Ascending aorta (tissue), 2 donors: ENCODE measurements at regions not wholly inside any gene's neighbourhood (a gene's known extent, or its start where the extent isn't known, plus 50 kb on each side); places are given as distances from the start of the nearest gene placed in this dataset.

Experiments
- DNase-seq, 2 donors: peaks; one replicate each; pipeline ENCODE4 v3.0.0-alpha.2; 2019; ENCODE audit warnings: low spot score in 2 of 2
- H3K27ac ChIP-seq, 2 donors: fragments of 200-600 bp; sonication (generic); one replicate each; pipeline ENCODE4 v1.5.1; 2016 to 2017; ENCODE audit warnings: mild to moderate bottlenecking in 1 of 2
- H3K27me3 ChIP-seq: fragments of 200-600 bp; sonication (generic); one replicate; pipeline ENCODE4 v1.5.1; 2017
- H3K36me3 ChIP-seq, 2 donors: fragments of 200-600 bp; sonication (generic); one replicate each; pipeline ENCODE4 v1.5.1; 2016
- H3K4me1 ChIP-seq, 2 donors: fragments of 200-600 bp; sonication (generic); one replicate each; pipeline ENCODE4 v1.5.1; 2016 to 2017; ENCODE audit warnings: mild to moderate bottlenecking in 1 of 2
- H3K4me3 ChIP-seq, 2 donors: fragments of 200-600 bp; sonication (generic); one replicate each; pipeline ENCODE4 v1.5.1; 2016 to 2017; ENCODE audit warnings: mild to moderate bottlenecking in 1 of 2
- H3K9me3 ChIP-seq, 2 donors: fragments of 200-600 bp; sonication (generic); one replicate each; pipeline ENCODE4 v1.5.1; 2016
- intact Hi-C: fragments of 100-400 bp; cut with DNase I; formaldehyde crosslinking; loops from one replicate; pipeline ENCODE4 v1.15.1; 2023
- TF ChIP-seq, protein P1 (sequence below), 3 experiments: fragments of 200-600 bp in 2 of 3; fragments of 450-650 bp in 1 of 3; sonication (generic) in 2 of 3; IDR thresholded peaks; one replicate each; pipeline ENCODE4 v1.5.1; 2016 to 2019; ENCODE audit warnings: antibody characterized with exemption in 3 of 3, mild to moderate bottlenecking in 1 of 3, moderate library complexity in 1 of 3

DNA sequence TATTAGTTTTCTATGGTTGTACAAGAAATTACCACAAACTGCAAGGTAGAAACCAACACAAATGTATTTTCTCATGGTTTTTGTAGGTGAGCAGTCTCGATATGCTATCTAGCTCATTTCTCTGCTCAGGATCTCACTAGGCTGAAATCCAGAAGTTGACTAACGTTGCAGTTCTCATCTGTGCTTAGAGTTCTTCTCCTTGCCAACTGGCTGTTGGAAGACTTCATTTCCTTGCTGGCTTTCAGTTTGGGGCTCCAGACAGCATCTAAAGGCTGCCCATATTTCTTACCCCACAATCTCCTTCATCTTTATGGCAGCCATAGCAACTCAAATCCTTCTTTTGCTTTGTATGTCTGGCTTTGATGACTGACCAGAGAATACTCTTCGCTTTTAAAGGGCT, 362.6 kb upstream of the ADGRL4 start:
- H3K4me3 ChIP-seq: no peak overlapping the region
- H3K27me3 ChIP-seq: no peaks in the 10 kb centered on the region
- TF ChIP-seq, protein P1, sequence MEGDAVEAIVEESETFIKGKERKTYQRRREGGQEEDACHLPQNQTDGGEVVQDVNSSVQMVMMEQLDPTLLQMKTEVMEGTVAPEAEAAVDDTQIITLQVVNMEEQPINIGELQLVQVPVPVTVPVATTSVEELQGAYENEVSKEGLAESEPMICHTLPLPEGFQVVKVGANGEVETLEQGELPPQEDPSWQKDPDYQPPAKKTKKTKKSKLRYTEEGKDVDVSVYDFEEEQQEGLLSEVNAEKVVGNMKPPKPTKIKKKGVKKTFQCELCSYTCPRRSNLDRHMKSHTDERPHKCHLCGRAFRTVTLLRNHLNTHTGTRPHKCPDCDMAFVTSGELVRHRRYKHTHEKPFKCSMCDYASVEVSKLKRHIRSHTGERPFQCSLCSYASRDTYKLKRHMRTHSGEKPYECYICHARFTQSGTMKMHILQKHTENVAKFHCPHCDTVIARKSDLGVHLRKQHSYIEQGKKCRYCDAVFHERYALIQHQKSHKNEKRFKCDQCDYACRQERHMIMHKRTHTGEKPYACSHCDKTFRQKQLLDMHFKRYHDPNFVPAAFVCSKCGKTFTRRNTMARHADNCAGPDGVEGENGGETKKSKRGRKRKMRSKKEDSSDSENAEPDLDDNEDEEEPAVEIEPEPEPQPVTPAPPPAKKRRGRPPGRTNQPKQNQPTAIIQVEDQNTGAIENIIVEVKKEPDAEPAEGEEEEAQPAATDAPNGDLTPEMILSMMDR (IDR thresholded peaks at IDR 0.05): no peak
- H3K27ac ChIP-seq: no peak overlapping the region
- no peaks in the 10 kb centered on the region for H3K9me3 ChIP-seq
- H3K4me1 ChIP-seq: no peaks in the 10 kb centered on the region
- intact Hi-C loops: no loop called here
- no peaks in the 10 kb centered on the region for H3K36me3 ChIP-seq
- DNase-seq: no peak

DNA sequence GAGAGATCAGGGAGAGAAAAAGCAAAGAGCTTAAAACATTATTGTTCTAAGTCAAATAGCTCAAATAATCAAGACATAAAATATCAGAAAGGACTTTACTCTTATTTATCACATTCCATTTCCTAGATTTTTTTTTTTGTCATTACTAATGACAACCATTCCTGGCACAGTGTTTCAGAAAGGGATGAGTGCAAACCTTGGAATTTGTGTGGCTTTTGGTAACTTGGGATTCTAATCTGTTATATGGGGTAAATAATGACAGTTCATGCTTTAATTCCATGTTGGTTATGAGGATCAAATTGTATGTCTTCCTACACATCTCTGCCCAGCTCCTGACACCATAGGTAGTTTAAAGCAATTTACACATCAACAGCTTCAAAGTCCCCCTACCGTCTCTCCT, 358.4 kb upstream of the ADGRL4 start:
- no peaks in the 10 kb centered on the region for H3K9me3 ChIP-seq
- TF ChIP-seq, protein P1 (IDR thresholded peaks at IDR 0.05): no peak
- H3K36me3 ChIP-seq: no peaks in the 10 kb centered on the region
- intact Hi-C loops: no loop called here
- H3K27me3 ChIP-seq: no peaks in the 10 kb centered on the region
- no peak overlapping the region for H3K4me3 ChIP-seq
- no peaks in the 10 kb centered on the region for H3K4me1 ChIP-seq
- no peak overlapping the region for H3K27ac ChIP-seq
- DNase-seq: no peak

DNA sequence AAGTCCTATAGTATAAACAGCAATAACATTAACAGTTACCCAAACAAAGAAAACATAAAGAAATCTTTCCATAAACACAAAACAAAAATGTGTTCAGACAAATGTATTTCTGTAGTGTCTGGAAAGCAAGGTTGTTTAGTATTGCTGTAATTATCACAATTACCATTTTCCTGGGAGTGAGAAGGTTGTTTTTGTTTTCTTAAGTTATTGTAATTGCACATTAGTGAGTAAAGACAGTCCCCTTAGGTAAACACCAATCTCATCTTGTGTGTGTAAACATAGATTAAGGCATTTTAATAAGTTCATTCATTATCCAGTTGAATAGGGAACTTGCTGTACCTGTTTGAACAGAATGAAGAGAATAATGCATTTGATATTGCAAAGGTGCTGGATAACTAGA, 356.9 kb upstream of the ADGRL4 start:
- Histone ChIP-seq H3K27me3 (no peaks in the 10 kb centered on the region), H3K4me1 (no peaks in the 10 kb centered on the region), H3K36me3 (no peaks in the 10 kb centered on the region), H3K4me3 (no peak overlapping the region), H3K27ac (no peak overlapping the region), H3K9me3 (no peaks in the 10 kb centered on the region)
- no peak for DNase-seq
- intact Hi-C loops: no loop called here
- TF ChIP-seq, protein P1 (IDR thresholded peaks at IDR 0.05): no peak

DNA sequence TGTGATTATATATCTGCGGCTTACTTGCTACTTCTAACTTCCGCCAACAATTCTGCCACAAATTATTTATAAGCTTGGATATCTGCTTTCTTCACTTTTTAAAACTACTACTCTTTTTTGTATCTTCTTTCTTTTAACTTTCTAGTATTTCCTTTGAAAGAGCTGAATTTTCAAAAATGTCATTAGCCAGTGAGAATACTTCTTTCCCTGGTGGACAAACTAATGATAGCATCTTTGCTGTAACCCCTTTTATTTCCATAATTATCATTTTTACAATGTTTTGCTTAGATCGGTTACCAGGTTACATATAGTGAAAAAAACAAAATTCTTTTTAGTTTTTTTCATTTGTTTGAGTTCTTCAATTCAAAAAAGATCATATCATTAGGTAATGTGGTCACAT, 355.9 kb upstream of the ADGRL4 start:
- TF ChIP-seq, protein P1 (IDR thresholded peaks at IDR 0.05): no peak
- no peaks in the 10 kb centered on the region for H3K9me3 ChIP-seq
- no peaks in the 10 kb centered on the region for H3K27me3 ChIP-seq
- no peak overlapping the region for H3K27ac ChIP-seq
- H3K4me3 ChIP-seq: no peak overlapping the region
- no peak for DNase-seq
- intact Hi-C loops: no loop called here
- no peaks in the 10 kb centered on the region for H3K36me3 ChIP-seq
- H3K4me1 ChIP-seq: no peaks in the 10 kb centered on the region

DNA sequence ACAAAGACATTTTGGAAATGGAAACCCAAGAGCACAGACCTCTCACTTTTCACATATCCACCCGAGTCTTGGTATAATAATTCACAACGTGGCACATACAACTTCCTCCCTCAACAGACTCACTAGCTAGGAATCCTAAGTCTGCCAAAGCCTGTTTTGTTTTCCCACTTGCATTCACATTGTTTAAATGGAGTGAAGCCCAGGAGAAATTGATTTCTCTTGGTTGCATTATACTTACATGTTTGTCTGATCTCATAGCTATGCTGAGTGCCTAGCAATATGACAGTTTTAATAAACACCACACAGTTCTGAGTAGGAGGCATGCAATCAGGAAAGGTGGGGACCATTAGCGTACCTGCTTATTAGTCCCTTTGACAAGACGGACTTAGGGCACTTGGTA, 348.6 kb upstream of the ADGRL4 start:
- Histone ChIP-seq H3K4me3 (no peak overlapping the region), H3K27me3 (no peaks in the 10 kb centered on the region), H3K27ac (no peak overlapping the region), H3K9me3 (no peaks in the 10 kb centered on the region), H3K4me1 (no peaks in the 10 kb centered on the region), H3K36me3 (no peaks in the 10 kb centered on the region)
- TF ChIP-seq, protein P1 (IDR thresholded peaks at IDR 0.05): no peak
- intact Hi-C loops: no loop called here
- no peak for DNase-seq

DNA sequence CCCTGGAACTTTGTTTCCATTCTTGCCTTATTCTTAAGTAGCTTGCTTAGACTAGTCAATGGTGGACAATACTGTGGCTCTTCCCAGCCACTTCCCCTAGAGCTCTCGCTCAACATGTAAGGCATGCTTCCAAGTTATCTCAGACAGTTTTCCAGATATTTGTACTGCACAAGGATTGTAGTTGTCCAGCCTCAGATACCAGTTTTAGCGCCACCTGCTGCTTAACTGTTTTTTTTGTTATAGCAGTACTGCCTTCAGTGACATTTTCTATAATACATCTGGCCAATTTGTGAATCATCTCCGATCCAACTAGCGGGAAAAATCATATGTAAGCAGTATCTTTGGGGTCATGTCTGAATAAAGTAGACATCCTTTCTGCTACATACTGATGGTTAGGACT, 346.7 kb upstream of the ADGRL4 start:
- Histone ChIP-seq H3K4me1 (no peaks in the 10 kb centered on the region), H3K36me3 (no peaks in the 10 kb centered on the region), H3K9me3 (no peaks in the 10 kb centered on the region), H3K4me3 (no peak overlapping the region), H3K27me3 (no peaks in the 10 kb centered on the region), H3K27ac (no peak overlapping the region)
- no peak for DNase-seq
- intact Hi-C loops: loop anchor here (1.0 kb wide), 1 partner anchor 94 kb away; no protein-coding TSS in a partner anchor
- TF ChIP-seq, protein P1 (IDR thresholded peaks at IDR 0.05): peak in 1 of 3 experiments; percentile 49
